Stimulated activated naive CD8-positive, alpha-beta T cell treated with anti-CD3 and anti-CD28 coated beads, Interleukin-15, Interleukin-2, amounts not matched to agents 100 ng/mL and 50 ng/mL, for 24 hours (primary cell): ENCODE measurements at regions not wholly inside any gene's neighbourhood (a gene's known extent, or its start where the extent isn't known, plus 50 kb on each side); places are given as distances from the start of the nearest gene placed in this dataset.
"Not testable (repeated sequence)": the region's sequence is repeated elsewhere in the genome, so short reads cannot be mapped to it uniquely, and the experiment has no call there.

Experiments used
- H3K27ac Mint-ChIP-seq: one replicate; pipeline ENCODE4 v1.8.0; 2021; ENCODE audit warnings: mild to moderate bottlenecking, mixed read lengths
- H3K27me3 Mint-ChIP-seq: one replicate; pipeline ENCODE4 v1.8.0; 2021; ENCODE audit warnings: mixed read lengths
- H3K36me3 Mint-ChIP-seq: one replicate; pipeline ENCODE4 v1.8.0; 2021; ENCODE audit warnings: low read depth, mixed read lengths
- H3K4me1 Mint-ChIP-seq: one replicate; pipeline ENCODE4 v1.8.0; 2021; ENCODE audit warnings: low read depth, mixed read lengths
- H3K4me3 Mint-ChIP-seq: one replicate; pipeline ENCODE4 v1.8.0; 2021; ENCODE audit warnings: mild to moderate bottlenecking, mixed read lengths
- H3K9me3 Mint-ChIP-seq: one replicate; pipeline ENCODE4 v1.8.0; 2021; ENCODE audit warnings: mixed read lengths

DNA sequence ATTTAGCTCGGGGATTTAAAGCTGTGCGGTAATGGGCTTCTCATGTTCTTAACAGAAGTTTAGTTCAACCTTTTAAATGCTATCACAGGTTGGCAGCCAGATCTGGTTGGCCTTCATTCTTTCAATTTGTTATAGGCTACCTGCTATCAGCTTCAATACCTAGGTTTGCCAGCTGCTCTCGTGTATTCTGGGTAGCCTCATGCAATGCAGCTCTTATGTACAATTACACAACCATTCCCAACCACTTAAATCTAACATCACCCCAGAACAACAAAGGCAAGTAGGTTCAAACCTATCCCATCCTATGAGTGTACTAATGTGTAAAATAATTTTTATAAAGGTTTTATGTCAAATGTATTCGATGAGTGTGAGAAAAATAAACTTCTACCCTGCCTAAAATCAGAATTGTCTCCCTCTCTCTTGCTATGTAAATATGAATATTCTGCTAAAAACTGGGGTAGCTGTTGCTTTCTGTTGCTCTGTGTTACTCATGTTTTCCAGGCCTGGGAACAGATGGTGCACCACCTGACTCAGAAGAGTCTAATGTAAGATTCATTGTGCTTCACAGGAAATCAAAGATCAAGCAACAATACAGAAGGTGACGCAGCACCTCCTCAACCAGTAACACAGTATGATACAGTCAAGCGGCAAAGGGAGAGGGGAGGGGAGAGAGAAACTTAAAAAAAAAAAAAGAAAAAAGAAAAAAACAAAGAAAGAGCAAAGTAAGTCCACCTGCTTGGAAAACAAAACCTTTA is 188.6 kb downstream of the ETV1 start:
- no peaks in the 10 kb centered on the region for H3K27me3 Mint-ChIP-seq
- H3K4me3 Mint-ChIP-seq: no peak overlapping the region
- no peaks in the 10 kb centered on the region for H3K4me1 Mint-ChIP-seq
- no peak overlapping the region for H3K27ac Mint-ChIP-seq
- peaks cover 3% of the 10 kb centered on the region for H3K9me3 Mint-ChIP-seq
- no peaks in the 10 kb centered on the region for H3K36me3 Mint-ChIP-seq

DNA sequence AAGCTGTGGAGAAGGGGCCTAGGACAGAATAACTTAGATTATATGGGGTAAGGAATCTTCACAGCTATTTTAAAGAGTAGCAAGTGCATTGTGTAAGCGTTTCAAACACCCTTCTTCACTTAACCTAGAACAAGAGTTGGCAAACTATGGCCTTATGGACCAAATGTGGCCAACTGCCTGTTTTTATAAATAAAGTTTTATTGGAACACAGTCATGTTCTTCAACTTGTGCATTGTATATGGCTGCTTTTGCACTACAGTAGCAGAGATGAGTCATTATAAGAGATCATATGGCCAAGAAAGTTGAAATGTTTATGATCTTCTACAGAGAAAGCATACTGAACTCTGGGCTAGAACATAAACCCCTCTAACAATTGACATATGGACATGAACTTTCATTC is 187.8 kb downstream of the ETV1 start:
- Mint-ChIP-seq H3K27me3 (no peaks in the 10 kb centered on the region), H3K4me3 (no peak overlapping the region), H3K4me1 (no peaks in the 10 kb centered on the region), H3K27ac (no peak overlapping the region), H3K36me3 (no peaks in the 10 kb centered on the region), H3K9me3 (peaks cover 3% of the 10 kb centered on the region)

DNA sequence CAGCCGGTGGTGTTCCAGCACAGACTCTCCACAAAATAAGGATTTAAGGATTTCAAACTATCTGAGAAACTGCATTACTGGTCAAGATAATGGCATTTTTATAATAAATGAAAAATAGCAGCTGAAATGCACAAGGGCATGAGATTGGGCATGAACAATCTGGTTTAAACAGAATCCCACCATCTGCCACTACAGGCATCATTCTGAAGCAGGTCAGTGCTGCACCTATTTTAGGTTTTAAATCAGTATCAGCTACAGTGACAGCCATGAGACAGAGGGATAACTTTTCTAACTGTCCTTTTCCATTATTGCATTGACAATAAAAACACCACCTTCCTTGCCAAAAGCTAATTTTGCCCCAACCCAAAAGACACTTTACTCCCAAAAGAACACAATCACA is 186.8 kb downstream of the ETV1 start:
- H3K36me3 Mint-ChIP-seq: no peaks in the 10 kb centered on the region
- no peaks in the 10 kb centered on the region for H3K27me3 Mint-ChIP-seq
- H3K4me3 Mint-ChIP-seq: no peak overlapping the region
- no peaks in the 10 kb centered on the region for H3K4me1 Mint-ChIP-seq
- H3K27ac Mint-ChIP-seq: no peak overlapping the region
- peaks cover 3% of the 10 kb centered on the region for H3K9me3 Mint-ChIP-seq

DNA sequence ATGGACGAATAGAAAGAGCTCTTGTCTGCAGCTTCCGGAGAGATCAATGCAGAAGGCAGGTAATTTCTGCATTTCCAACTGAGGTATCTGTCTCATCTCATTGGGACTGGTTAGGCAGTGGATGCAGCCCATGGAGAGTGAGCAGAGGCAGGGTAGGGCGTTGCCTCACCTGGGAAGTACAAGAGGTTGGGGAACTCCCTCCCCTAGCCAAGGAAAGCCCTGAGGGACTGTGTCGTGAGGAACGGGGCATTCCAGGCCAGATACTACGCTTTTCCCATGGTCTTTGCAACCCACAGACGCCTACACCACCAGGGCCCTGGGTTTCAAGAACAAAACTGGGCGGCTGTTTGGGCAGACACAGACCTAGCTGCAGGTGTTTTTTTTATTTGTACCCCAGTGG is 186.3 kb downstream of the ETV1 start:
- H3K36me3 Mint-ChIP-seq: no peaks in the 10 kb centered on the region
- H3K9me3 Mint-ChIP-seq: peaks cover 3% of the 10 kb centered on the region
- no peaks in the 10 kb centered on the region for H3K27me3 Mint-ChIP-seq
- H3K27ac Mint-ChIP-seq: no peak overlapping the region
- H3K4me1 Mint-ChIP-seq: no peaks in the 10 kb centered on the region
- H3K4me3 Mint-ChIP-seq: no peak overlapping the region

DNA sequence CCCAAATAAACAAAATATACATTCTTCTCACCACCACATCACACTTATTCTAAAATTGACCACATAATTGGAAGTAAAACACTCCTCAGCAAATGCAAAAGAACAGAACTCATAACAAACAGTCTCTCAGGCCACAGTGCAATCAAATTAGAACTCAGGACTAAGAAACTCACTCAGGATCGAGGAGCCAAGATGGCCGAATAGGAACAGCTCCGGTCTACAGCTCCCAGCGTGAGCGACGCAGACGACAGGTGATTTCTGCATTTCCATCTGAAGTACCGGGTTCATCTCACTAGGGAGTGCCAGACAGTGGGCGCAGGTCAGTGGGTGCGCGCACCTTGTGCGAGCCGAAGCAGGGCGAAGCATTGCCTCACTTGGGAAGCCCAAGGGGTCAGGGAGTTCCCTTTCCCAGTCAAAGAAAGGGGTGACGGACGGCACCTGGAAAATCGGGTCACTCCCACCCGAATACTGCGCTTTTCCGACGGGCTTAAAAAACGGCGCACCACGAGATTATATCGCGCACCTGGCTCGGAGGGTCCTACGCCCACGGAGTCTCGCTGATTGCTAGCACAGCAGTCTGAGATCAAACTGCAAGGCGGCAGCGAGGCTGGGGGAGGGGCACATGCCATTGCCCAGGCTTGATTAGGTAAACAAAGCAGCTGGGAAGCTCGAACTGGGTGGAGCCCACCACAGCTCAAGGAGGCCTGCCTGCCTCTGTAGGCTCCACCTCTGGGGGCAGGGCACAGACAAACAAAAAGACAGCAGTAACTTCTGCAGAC is 183.2 kb downstream of the ETV1 start:
- not testable (repeated sequence) for H3K27ac Mint-ChIP-seq, H3K9me3 Mint-ChIP-seq, H3K27me3 Mint-ChIP-seq, H3K36me3 Mint-ChIP-seq, H3K4me3 Mint-ChIP-seq, H3K4me1 Mint-ChIP-seq

DNA sequence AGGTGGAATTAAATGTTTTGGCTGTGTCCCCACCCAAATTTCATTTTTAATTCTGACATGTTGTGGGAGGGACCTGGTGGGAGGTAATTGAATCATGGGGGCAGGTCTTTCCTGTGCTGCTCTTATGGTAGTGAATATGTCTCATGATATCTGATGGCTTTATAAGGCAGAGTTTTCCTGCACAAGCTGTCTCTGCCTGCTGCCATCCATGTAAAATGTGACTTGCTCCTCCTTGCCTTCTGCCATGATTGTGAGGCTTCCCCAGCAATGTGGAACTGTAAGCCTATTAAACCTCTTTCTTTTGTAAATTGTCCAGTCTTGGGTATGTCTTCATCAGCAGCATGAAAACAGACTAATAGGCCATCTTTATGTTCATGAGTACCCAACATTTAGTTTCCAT is 172.2 kb downstream of the ETV1 start:
- not testable (repeated sequence) for H3K4me1 Mint-ChIP-seq, H3K36me3 Mint-ChIP-seq, H3K27me3 Mint-ChIP-seq, H3K4me3 Mint-ChIP-seq, H3K27ac Mint-ChIP-seq
- peaks cover 11% of the 10 kb centered on the region for H3K9me3 Mint-ChIP-seq

DNA sequence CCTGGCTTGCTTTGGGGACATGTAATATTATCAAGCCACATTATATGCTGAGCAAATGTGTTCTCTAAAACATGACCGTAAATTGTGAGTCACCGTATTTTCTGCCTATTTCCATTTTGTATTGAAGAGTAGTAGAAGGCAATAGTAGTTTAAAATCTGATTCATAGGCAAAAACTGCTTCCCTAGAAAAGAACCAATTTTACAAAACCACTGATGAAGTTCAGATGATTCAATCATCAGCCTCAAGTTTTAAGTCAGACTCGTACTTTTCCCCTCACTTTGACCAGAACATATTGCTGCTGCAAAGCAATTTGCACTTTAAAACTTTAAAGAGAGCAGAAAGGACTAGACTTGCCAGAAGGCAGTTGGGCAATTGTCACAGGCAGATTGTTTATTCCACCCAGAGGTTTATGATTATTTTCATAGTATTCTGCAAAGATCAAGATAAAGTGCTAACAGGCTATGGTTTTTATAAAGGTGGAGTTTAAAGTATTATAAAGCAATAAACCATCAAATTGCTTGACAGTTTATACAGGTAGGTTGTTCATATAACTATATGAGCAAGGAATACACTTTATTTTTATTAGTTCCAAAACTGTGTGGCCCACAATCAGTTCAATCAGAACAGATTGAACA is 168.2 kb downstream of the ETV1 start:
- no peaks in the 10 kb centered on the region for H3K4me1 Mint-ChIP-seq
- H3K9me3 Mint-ChIP-seq: peaks cover 16% of the 10 kb centered on the region
- no peaks in the 10 kb centered on the region for H3K36me3 Mint-ChIP-seq
- no peaks in the 10 kb centered on the region for H3K27me3 Mint-ChIP-seq
- no peak overlapping the region for H3K27ac Mint-ChIP-seq
- no peak overlapping the region for H3K4me3 Mint-ChIP-seq

DNA sequence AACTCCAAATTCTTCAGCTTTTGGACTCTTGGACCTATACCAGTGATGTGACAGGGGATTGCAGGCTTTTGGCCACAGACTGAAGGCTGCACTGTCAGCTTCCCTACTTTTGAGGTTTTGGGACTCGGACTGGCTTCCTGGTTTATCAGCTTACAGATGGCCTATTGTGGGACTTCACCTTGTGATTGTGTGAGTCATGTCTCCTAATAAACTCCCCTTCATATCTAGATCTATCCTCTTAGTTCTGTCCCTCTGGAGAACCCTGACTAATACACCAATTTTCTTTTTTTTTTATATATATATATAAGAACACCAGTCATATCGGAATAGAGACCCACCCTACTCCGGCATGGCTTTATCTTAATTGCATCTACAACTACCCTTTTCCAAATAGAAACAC is 166.8 kb downstream of the ETV1 start:
- no peaks in the 10 kb centered on the region for H3K27me3 Mint-ChIP-seq
- no peak overlapping the region for H3K27ac Mint-ChIP-seq
- H3K4me1 Mint-ChIP-seq: no peaks in the 10 kb centered on the region
- no peak overlapping the region for H3K4me3 Mint-ChIP-seq
- no peaks in the 10 kb centered on the region for H3K36me3 Mint-ChIP-seq
- peaks cover 10% of the 10 kb centered on the region for H3K9me3 Mint-ChIP-seq

DNA sequence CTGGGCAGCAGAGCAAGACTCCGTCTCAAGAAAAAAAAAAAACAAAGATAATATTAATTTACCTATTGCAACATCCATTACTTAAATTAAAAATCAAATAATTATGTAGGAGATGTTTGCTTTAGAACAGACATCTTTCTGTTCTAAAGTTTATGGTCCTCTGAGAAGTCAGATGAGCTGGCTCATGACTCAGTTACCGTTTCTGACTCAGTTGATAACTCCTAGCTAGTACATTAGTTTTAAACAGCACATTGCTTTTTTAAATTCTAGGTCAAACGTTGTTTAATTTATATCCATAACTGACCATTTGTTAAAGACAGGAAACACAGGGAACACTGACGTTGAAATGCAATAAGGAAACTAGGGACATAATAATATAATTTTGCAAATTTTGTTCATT is 162.7 kb downstream of the ETV1 start:
- H3K36me3 Mint-ChIP-seq: no peaks in the 10 kb centered on the region
- peaks cover 5% of the 10 kb centered on the region for H3K4me1 Mint-ChIP-seq
- H3K9me3 Mint-ChIP-seq: peaks cover 5% of the 10 kb centered on the region
- H3K27me3 Mint-ChIP-seq: no peaks in the 10 kb centered on the region
- H3K27ac Mint-ChIP-seq: no peak overlapping the region
- no peak overlapping the region for H3K4me3 Mint-ChIP-seq

DNA sequence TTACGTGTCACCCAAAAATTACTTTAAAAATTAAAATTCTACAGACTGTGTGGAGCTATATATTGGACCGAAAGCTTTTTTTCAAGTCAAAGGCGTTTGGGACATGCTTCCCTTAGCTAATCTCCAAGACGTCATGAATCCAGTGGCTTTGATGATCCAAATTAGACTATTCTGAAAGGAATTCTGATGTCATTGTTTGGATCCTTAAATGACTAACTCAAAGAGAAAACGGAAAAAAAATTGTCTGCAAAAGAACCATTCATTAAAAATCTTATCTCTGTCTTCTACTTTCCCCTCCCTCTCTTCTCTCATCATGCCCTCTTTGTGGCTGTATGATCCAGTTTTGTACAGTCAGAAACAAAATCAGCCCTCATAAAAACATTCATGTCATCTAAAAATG is 161.8 kb downstream of the ETV1 start:
- Mint-ChIP-seq H3K27me3 (no peaks in the 10 kb centered on the region), H3K4me3 (no peak overlapping the region), H3K4me1 (peaks cover 5% of the 10 kb centered on the region), H3K27ac (no peak overlapping the region), H3K9me3 (peaks cover 5% of the 10 kb centered on the region), H3K36me3 (no peaks in the 10 kb centered on the region)

DNA sequence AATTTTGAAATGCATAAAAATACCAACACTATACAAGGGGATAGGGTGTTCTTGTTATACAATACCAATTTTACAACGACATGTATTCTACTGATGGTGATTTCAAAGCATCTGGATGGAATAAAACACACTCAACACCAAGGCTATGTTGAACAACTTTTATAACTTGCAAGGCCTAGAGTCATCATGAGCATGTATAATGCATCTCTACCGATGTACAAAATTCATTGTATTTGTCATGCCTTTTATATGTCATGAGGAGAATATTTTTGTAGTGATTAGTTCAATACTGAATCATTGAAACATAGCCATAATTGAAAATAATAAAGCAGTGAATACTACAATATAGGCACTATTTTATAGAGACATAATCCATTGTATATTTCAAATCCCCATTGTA is 160.2 kb downstream of the ETV1 start:
- H3K36me3 Mint-ChIP-seq: no peaks in the 10 kb centered on the region
- H3K4me1 Mint-ChIP-seq: peaks cover 5% of the 10 kb centered on the region
- no peak overlapping the region for H3K27ac Mint-ChIP-seq
- H3K4me3 Mint-ChIP-seq: no peak overlapping the region
- no peaks in the 10 kb centered on the region for H3K27me3 Mint-ChIP-seq
- no peaks in the 10 kb centered on the region for H3K9me3 Mint-ChIP-seq

DNA sequence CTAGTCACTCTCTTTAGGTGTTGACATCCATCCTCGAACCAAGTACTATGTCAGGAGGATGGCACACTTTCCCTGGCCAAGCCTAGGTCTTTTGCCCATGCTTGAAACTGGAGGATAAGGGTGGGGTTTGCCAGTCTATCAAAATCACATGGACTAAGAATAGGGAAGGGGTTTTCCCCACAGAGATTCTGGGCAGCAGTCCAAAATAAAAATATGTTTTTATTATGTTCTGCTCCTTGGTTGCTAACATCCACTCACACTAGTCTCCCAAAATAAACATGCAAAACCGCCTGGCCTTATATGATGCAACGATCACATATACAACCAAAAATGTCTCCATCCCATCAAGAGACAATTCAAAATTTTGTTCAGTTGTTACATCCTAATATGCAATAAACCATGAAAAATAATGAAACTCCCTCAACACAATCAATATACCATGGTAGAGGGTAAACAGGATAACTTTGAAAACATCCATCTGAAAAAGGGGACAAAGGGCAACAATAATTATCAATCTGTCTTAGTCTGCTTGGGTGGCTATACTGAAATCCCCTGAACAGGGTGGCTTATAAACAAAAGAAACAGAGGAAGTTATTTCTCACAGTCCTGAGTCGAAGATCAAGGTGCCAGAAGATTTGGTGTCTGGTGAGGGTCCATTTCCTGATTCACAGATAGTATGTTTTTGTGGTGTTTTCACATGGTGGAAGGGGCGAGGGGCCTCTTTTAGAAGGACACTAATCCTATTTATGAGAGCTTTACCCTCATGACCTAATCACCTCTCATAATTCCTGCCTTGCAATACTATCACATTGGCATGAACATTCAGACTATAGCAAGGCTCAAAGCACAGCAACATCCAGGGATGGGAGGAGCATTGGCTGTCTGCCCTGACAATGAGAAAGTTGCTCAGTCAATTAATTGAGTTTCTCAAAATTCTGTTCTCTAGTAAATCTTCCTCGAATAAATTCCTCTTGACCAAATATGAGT is 159.3 kb downstream of the ETV1 start:
- no peak overlapping the region for H3K27ac Mint-ChIP-seq
- no peaks in the 10 kb centered on the region for H3K9me3 Mint-ChIP-seq
- H3K4me3 Mint-ChIP-seq: no peak overlapping the region
- no peaks in the 10 kb centered on the region for H3K27me3 Mint-ChIP-seq
- no peaks in the 10 kb centered on the region for H3K36me3 Mint-ChIP-seq
- peaks cover 5% of the 10 kb centered on the region for H3K4me1 Mint-ChIP-seq

DNA sequence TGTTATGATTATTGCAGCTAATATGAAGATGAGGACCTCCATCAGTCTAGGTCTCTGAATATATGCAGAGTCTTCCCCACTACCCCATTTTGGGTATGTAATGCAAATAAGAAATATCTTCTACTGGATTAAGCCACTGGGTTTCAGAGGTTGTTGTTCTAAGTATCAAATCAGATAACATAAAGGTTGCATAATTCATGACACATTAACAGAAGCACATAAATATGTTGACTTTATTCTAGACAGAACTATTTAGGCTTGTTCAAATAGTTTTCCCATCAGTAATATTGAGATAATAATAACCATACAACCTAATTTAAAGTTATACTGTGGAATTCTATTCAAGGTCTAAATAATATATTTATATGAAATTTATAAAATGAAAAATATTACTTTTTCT is 157.1 kb downstream of the ETV1 start:
- Mint-ChIP-seq H3K9me3 (no peaks in the 10 kb centered on the region), H3K36me3 (no peaks in the 10 kb centered on the region), H3K4me1 (peaks cover 5% of the 10 kb centered on the region), H3K27me3 (no peaks in the 10 kb centered on the region), H3K4me3 (no peak overlapping the region), H3K27ac (no peak overlapping the region)

DNA sequence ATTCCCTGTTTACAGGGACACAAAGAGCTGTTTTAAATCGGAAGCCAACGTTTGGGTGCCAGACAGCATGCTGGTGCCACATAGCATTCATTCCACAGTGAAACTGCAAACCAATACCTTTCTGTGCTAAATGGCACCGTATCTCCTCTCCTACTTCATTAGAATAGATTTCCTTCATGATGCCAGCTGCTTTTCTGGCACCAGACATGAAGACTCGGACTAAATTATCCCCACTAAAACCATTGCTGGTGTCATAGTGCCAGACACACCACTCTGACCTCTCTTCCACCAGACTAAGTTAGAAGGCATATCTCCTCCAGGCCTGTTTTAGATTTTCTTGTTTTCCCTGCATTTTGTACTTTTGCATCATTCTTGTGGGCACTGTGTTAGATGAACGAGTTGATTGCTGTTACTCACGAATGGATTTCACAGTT is 155.1 kb downstream of the ETV1 start:
- Mint-ChIP-seq H3K27me3 (no peaks in the 10 kb centered on the region), H3K4me3 (no peak overlapping the region), H3K4me1 (peaks cover 5% of the 10 kb centered on the region), H3K27ac (no peak overlapping the region), H3K36me3 (no peaks in the 10 kb centered on the region), H3K9me3 (no peaks in the 10 kb centered on the region)
